ENCODE measurements at regions not wholly inside any gene's neighbourhood (a gene's known extent, or its start where the extent isn't known, plus 50 kb on each side); places are given as distances from the start of the nearest gene placed in this dataset.

DNA sequence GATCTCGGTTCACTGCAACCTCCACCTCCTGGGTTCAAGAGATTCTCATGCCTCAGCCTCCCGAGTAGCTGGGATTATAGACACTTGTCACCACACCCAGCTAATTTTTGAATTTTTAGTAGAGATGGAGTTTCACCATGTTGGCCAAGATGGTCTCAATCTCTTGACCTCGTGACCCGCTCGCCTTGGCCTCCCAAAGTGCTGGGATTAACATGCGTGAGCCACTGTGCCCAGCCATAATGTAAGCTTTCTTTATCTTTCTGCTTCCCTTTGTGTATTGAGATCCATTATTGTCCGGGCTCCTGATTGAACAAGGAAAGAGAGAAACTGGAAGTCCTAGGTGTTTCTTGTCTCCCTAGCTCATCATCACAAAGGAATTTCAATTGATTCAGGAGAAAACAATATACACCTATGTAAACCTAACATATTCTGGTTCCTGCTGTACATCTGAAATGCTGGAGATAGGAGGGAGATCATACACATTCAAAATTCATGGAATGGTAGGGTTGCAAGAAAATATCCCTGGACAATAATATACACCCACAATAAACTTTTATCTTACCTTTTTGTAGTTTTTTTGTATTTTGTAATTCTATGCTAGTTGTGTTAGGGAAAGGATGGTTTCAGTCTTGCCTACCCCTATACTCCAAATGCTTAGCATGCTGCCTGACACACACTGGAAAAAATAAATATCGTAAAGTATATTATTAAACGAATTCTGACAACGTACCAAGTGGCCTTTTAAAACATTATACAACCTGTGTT is 194.4 kb upstream of the HS3ST1 start:
- H3K27ac Mint-ChIP-seq = no peak overlapping the region
- peaks cover 2% of the 10 kb centered on the region; the same call in 1 of the 2 replicates for H3K27me3 Mint-ChIP-seq (ENCODE audit: insufficient read depth)
- H3K36me3 Mint-ChIP-seq (ENCODE audit: low read depth) = no peaks in the 10 kb centered on the region
- H3K4me3 Mint-ChIP-seq = no peak overlapping the region
- H3K9me3 Mint-ChIP-seq = peaks cover 11% of the 10 kb centered on the region
- no peak for TF ChIP-seq CTCF (IDR thresholded peaks at IDR 0.05)
- H3K4me1 Mint-ChIP-seq (ENCODE audit: low read depth) = no peaks in the 10 kb centered on the region
- no peak for DNase-seq

DNA sequence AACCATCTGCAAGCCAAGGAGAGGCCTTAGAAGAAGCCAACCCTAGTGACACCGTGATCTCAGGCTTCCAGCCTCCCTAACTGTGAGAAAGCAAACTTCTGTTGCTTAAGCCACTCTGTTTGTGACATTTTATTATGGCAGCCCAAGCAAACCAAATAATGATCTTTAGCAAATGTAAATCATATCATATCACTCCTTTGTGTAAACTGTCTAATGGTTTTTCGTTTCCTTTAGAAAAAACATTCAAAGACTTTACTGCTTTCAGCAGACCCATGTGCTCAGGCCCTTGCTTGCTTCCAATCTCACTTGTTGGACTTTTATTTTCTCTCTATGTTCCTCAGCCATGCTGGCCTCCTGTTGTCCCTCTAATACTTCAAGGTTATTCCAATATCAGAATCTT is 192.2 kb upstream of the HS3ST1 start:
- Mint-ChIP-seq H3K9me3 (peaks cover 18% of the 10 kb centered on the region), H3K27ac (no peak overlapping the region), H3K4me3 (no peak overlapping the region), H3K27me3 (ENCODE audit: insufficient read depth) (peaks cover 2% of the 10 kb centered on the region; the same call in 1 of the 2 replicates), H3K4me1 (ENCODE audit: low read depth) (no peaks in the 10 kb centered on the region), H3K36me3 (ENCODE audit: low read depth) (no peaks in the 10 kb centered on the region)
- DNase-seq = no peak
- no peak for TF ChIP-seq CTCF (IDR thresholded peaks at IDR 0.05)

DNA sequence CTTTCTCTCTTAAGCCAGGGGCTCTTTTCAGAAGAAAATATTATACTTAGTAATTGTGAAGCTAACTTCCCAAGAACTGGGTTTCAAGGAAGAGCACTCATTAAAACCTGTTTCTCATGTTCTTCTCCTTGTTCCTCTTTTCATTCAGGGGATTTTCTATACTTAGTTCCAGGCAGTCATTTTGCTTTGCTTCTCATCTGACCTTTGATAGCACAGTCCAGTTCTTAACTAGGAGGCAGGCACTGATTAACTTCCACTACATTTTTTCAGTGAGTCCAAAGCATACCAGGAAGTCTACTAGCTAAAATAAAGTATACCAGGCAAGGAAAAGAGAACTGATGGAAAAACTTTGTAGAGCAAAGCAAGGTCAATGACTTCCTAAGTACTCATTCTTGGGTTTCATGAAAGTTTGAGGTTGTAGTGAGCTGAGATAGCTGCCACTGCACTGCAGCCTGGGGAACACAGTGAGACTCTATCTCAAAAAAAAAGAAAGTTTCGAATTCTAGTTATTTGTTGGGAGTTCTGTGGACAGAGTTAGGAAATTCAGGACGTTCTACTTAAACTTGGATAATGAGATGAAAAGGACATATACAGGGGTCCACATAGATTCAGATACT is 190.1 kb upstream of the HS3ST1 start:
- DNase-seq = no peak
- Mint-ChIP-seq H3K4me3 (no peak overlapping the region), H3K27ac (no peak overlapping the region), H3K9me3 (peaks cover 24% of the 10 kb centered on the region), H3K36me3 (ENCODE audit: low read depth) (no peaks in the 10 kb centered on the region), H3K4me1 (ENCODE audit: low read depth) (no peaks in the 10 kb centered on the region; the same call in 1 of the 2 replicates), H3K27me3 (ENCODE audit: insufficient read depth) (no peaks in the 10 kb centered on the region)
- no peak for TF ChIP-seq CTCF (IDR thresholded peaks at IDR 0.05)

- Mint-ChIP-seq H3K36me3 (ENCODE audit: low read depth) (no peaks in the 10 kb centered on the region; the same call in 1 of the 2 replicates), H3K27me3 (ENCODE audit: insufficient read depth) (no peaks in the 10 kb centered on the region), H3K9me3 (peaks cover 22% of the 10 kb centered on the region; the same call in 1 of the 2 replicates), H3K27ac (no peak overlapping the region), H3K4me3 (no peak overlapping the region), H3K4me1 (ENCODE audit: low read depth) (no peaks in the 10 kb centered on the region; the same call in 1 of the 2 replicates)
- no peak for DNase-seq
- no peak for TF ChIP-seq CTCF (IDR thresholded peaks at IDR 0.05)
These were observed 188.2 kb upstream of the HS3ST1 start for GRCh38 chr4:11616856-11617255.

- H3K27me3 Mint-ChIP-seq (ENCODE audit: insufficient read depth) = no peaks in the 10 kb centered on the region
- no peaks in the 10 kb centered on the region; the same call in 1 of the 2 replicates for H3K36me3 Mint-ChIP-seq (ENCODE audit: low read depth)
- DNase-seq = no peak
- H3K4me3 Mint-ChIP-seq = no peak overlapping the region
- no peak for TF ChIP-seq CTCF (IDR thresholded peaks at IDR 0.05)
- no peak overlapping the region for H3K27ac Mint-ChIP-seq
- H3K9me3 Mint-ChIP-seq = peaks cover 32% of the 10 kb centered on the region
- no peaks in the 10 kb centered on the region; the same call in 1 of the 2 replicates for H3K4me1 Mint-ChIP-seq (ENCODE audit: low read depth)
These were observed 186.9 kb upstream of the HS3ST1 start for GRCh38 chr4:11615601-11616000.
